Gastrocnemius medialis (tissue), 4 donors: ENCODE measurements at regions not wholly inside any gene's neighbourhood (a gene's known extent, or its start where the extent isn't known, plus 50 kb on each side); places are given as distances from the start of the nearest gene placed in this dataset.
A peak's percentile ranks its signal among the peaks of the same experiment; 100 is the strongest.

Experiments used
- ATAC-seq, 2 donors: fragments of 150-250 bp; one replicate each; pipeline ENCODE4 v1.9.1; 2016
- DNase-seq, 2 donors: peaks; one replicate each; pipeline ENCODE4 v3.0.0-alpha.2; 2019
- H3K27ac ChIP-seq, 4 donors: fragments of 200-600 bp; sonication (generic); 1 replicate in 1 of 4; 2 replicates in 3 of 4; pipeline ENCODE4 v1.5.1; 2016 to 2018; ENCODE audit warnings: mild to moderate bottlenecking in 2 of 4, moderate library complexity in 1 of 4
- H3K27me3 ChIP-seq, 3 donors: fragments of 200-600 bp; sonication (generic) in 2 of 3; 1 replicate in 1 of 3; 2 replicates in 2 of 3; pipeline versions ENCODE4 v1.5.1 to v1.6.0; 2016 to 2019; ENCODE audit warnings: mild to moderate bottlenecking in 1 of 3, moderate library complexity in 1 of 3
- H3K36me3 ChIP-seq, 2 donors: fragments of 200-600 bp; sonication (generic) in 1 of 2; one replicate each; pipeline ENCODE4 v1.5.1; 2017 to 2018
- H3K4me1 ChIP-seq, 2 donors: fragments of 200-600 bp; sonication (generic) in 1 of 2; one replicate each; pipeline ENCODE4 v1.5.1; 2016 to 2017; ENCODE audit warnings: mild to moderate bottlenecking in 2 of 2
- H3K4me3 ChIP-seq, 4 donors: fragments of 200-600 bp; sonication (generic) in 3 of 4; 1 replicate in 1 of 4; 2 replicates in 3 of 4; pipeline ENCODE4 v1.5.1; 2016 to 2019; ENCODE audit warnings: mild to moderate bottlenecking in 2 of 4
- H3K9me3 ChIP-seq, 3 donors: fragments of 200-600 bp; sonication (generic) in 2 of 3; 1 replicate in 1 of 3; 2 replicates in 2 of 3; pipeline ENCODE4 v1.5.1; 2016 to 2019
- CTCF ChIP-seq, 5 experiments: fragments of 450-650 bp in 3 of 5; fragments of 200-600 bp in 2 of 5; sonication (generic) in 2 of 5; IDR thresholded peaks in 4 of 5; conservative IDR thresholded peaks in 1 of 5; 1 replicate in 4 of 5; 2 replicates in 1 of 5; pipeline ENCODE4 v1.5.1; 2016 to 2019; ENCODE audit warnings: antibody characterized with exemption in 5 of 5, mild to moderate bottlenecking in 3 of 5, moderate library complexity in 3 of 5
- POLR2A ChIP-seq, 2 donors: fragments of 450-650 bp; IDR thresholded peaks; one replicate each; pipeline ENCODE4 v1.6.1; 2017; ENCODE audit warnings: antibody characterized with exemption in 2 of 2, mild to moderate bottlenecking in 2 of 2, moderate library complexity in 2 of 2
- in situ Hi-C, 4 donors: fragments of 200-750 bp; cut with MboI; loops; one replicate each; pipeline versions ENCODE4 v1.15.0 to v1.8.0; 2017; ENCODE audit warnings: low sequenced_read_pairs in 4 of 4
- intact Hi-C: fragments of 100-400 bp; cut with DNase I; formaldehyde crosslinking; loops from one replicate; pipeline ENCODE4 v1.15.1; 2023; ENCODE audit warnings: low total_unique reads

- intact Hi-C loops: no loop called here
- no peaks in the 10 kb centered on the region for H3K4me1 ChIP-seq
- in situ Hi-C loops: no loop called here
- H3K27me3 ChIP-seq: no peaks in the 10 kb centered on the region
- no peaks in the 10 kb centered on the region for H3K36me3 ChIP-seq
- H3K9me3 ChIP-seq: no peaks in the 10 kb centered on the region
- TF ChIP-seq POLR2A (IDR thresholded peaks at IDR 0.05): no peak
- peak overlapping the region; percentile 20 to 55 (median 54) for H3K27ac ChIP-seq
- no peak overlapping the region for H3K4me3 ChIP-seq
- no peak for ATAC-seq
- no peak for DNase-seq
Observed at GRCh38 chr2:161076936-161077335, 83.3 kb upstream of the TANK start.

- H3K27ac ChIP-seq: peak overlapping the region; percentile 20 to 55 (median 54)
- in situ Hi-C loops: no loop called here
- TF ChIP-seq POLR2A (IDR thresholded peaks at IDR 0.05): no peak
- no peak for TF ChIP-seq CTCF (IDR thresholded peaks at IDR 0.05 in 4 of 5, conservative IDR thresholded peaks at IDR 0.05 in 1 of 5)
- DNase-seq: peak in 1 of 2 donors; percentile 23
- ATAC-seq: peak; percentile 54 to 77
- H3K36me3 ChIP-seq: no peaks in the 10 kb centered on the region
- intact Hi-C loops: no loop called here
- H3K4me1 ChIP-seq: no peaks in the 10 kb centered on the region
- no peak overlapping the region for H3K4me3 ChIP-seq
- no peaks in the 10 kb centered on the region for H3K9me3 ChIP-seq
- H3K27me3 ChIP-seq: no peaks in the 10 kb centered on the region
Observed at GRCh38 chr2:161077367-161078210, 82.6 kb upstream of the TANK start.

DNA sequence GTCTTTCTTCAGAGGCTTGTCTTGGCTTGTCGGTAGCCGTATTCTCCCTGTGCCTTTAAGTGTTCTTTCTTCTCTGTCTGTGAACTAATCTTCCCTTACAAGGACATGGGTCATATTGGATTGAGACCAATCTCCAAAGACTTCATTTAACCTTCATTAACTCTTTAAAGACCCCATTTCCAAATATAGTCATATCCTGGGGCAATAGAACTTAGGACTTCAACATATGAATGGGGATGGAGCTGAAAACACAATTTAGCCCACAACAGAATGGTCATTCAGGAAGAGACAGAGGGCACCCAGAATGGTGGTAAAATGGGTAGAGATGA is 82.1 kb upstream of the TANK start:
- Histone ChIP-seq H3K27me3 (no peaks in the 10 kb centered on the region), H3K4me3 (no peak overlapping the region), H3K27ac (peak overlapping the region in 2 of 4 donors; percentile 54), H3K36me3 (no peaks in the 10 kb centered on the region), H3K4me1 (no peaks in the 10 kb centered on the region), H3K9me3 (no peaks in the 10 kb centered on the region)
- DNase-seq (no peak), ATAC-seq (no peak)
- TF ChIP-seq POLR2A (IDR thresholded peaks at IDR 0.05) (no peak), CTCF (IDR thresholded peaks at IDR 0.05 in 4 of 5, conservative IDR thresholded peaks at IDR 0.05 in 1 of 5) (no peak)
- intact Hi-C loops (no loop called here), in situ Hi-C loops (no loop called here)

DNA sequence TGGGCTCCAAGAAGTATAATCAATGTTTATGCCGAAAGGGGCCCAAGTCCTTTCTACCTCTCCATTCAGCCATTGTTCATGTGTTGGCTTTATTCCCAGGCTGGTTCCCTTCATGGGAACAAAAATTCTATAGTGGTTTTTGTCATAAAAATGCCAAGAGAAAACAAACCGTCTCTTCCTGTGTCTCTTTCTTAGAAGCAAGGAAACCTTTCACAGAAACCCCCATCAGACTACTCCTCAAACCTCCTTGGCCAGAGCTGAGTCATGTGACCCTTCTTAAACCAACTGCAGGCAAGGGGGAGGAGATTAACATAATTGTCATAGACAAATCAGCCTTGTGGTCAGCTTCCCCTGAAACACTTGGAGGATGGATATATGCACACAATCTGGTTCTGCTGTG is 75.1 kb upstream of the TANK start:
- ATAC-seq: no peak

More for the DNA sequence above, 75.1 kb upstream of the TANK start:
- Histone ChIP-seq H3K9me3 (no peaks in the 10 kb centered on the region), H3K27me3 (no peaks in the 10 kb centered on the region), H3K27ac (no peak overlapping the region), H3K4me1 (no peaks in the 10 kb centered on the region), H3K36me3 (no peaks in the 10 kb centered on the region), H3K4me3 (no peak overlapping the region)
- no peak for DNase-seq
- intact Hi-C loops (no loop called here), in situ Hi-C loops (no loop called here)
- TF ChIP-seq CTCF (IDR thresholded peaks at IDR 0.05 in 4 of 5, conservative IDR thresholded peaks at IDR 0.05 in 1 of 5): no peak
- no peak for TF ChIP-seq POLR2A (IDR thresholded peaks at IDR 0.05)
